HEK293 (cell line): ENCODE measurements at regions not wholly inside any gene's neighbourhood (a gene's known extent, or its start where the extent isn't known, plus 50 kb on each side); places are given as distances from the start of the nearest gene placed in this dataset.

Source experiments
- CTCF ChIA-PET: fragments of 350-600 bp; formaldehyde crosslinking; extraction: SDS; loops from one replicate; lab custom pipeline; 2021; ENCODE audit warnings: antibody characterized with exemption; lab: Yijun Ruan, JAX
- POLR2A ChIA-PET: fragments of 300-600 bp; formaldehyde crosslinking; extraction: SDS; loops from one replicate; lab custom pipeline; 2020; ENCODE audit warnings: antibody characterized with exemption, inconsistent platforms; lab: Yijun Ruan, JAX
- H3K27ac ChIP-seq: fragments of 200-500 bp; sonication (Bioruptor generic); 2 replicates; pipeline ENCODE4 v1.5.1; 2014; ENCODE audit warnings: low read depth, low read length, control low read depth, inconsistent platforms; ENCODE audit errors: extremely low read depth
- H3K36me3 ChIP-seq, 2 experiments: fragments of 200-500 bp in 1 of 2; sonication (Bioruptor generic) in 1 of 2; 1 replicate in 1 of 2; 2 replicates in 1 of 2; pipeline ENCODE4 v1.5.1; 2014 to 2017; ENCODE audit warnings: inconsistent platforms in 2 of 2, low read length in 2 of 2; ENCODE audit not compliant: control insufficient read depth in 2 of 2, insufficient read depth in 1 of 2
- H3K4me1 ChIP-seq: fragments of 200-500 bp; sonication (Bioruptor generic); 2 replicates; pipeline ENCODE4 v1.5.1; 2014; ENCODE audit warnings: mild to moderate bottlenecking, low read length, inconsistent platforms; ENCODE audit not compliant: control insufficient read depth, insufficient read depth
- H3K4me3 ChIP-seq: 2 replicates; pipeline ENCODE4 v1.5.1; 2011; ENCODE audit warnings: low read depth, mild to moderate bottlenecking, control low read depth, low read length, moderate library complexity
- H3K9me3 ChIP-seq: fragments of 200-500 bp; sonication (Bioruptor generic); 2 replicates; pipeline ENCODE4 v1.5.1; 2014; ENCODE audit warnings: low read depth, low read length, inconsistent platforms; ENCODE audit not compliant: control insufficient read depth, insufficient read depth
- KLF16 ChIP-seq: fragments of 450-650 bp; formaldehyde crosslinking; IDR thresholded peaks from 2 replicates; pipeline ENCODE4 v1.5.1; 2017; ENCODE audit warnings: missing biosample characterization, missing genetic modification characterization
- KLF17 ChIP-seq: fragments of 450-650 bp; formaldehyde crosslinking; IDR thresholded peaks from 2 replicates; pipeline ENCODE4 v1.5.1; 2016; ENCODE audit warnings: missing biosample characterization, missing genetic modification characterization
- PRDM2 ChIP-seq: fragments of 450-650 bp; formaldehyde crosslinking; IDR thresholded peaks from 2 replicates; pipeline ENCODE4 v1.5.1; 2016; ENCODE audit warnings: missing biosample characterization, missing genetic modification characterization, borderline replicate concordance
- RBAK ChIP-seq: fragments of 450-650 bp; formaldehyde crosslinking; IDR thresholded peaks from 2 replicates; pipeline ENCODE4 v1.5.1; 2016; ENCODE audit warnings: missing biosample characterization, missing genetic modification characterization
- SP7 ChIP-seq: fragments of 450-650 bp; formaldehyde crosslinking; IDR thresholded peaks from 2 replicates; pipeline ENCODE4 v1.5.1; 2016; ENCODE audit warnings: missing biosample characterization, missing genetic modification characterization
- YY2 ChIP-seq: fragments of 450-650 bp; formaldehyde crosslinking; IDR thresholded peaks from 2 replicates; pipeline ENCODE4 v1.5.1; 2016; ENCODE audit warnings: missing biosample characterization, missing genetic modification characterization
- ZFP37 ChIP-seq: fragments of 450-650 bp; formaldehyde crosslinking; IDR thresholded peaks from 2 replicates; pipeline ENCODE4 v1.5.1; 2016; ENCODE audit warnings: missing biosample characterization, missing genetic modification characterization
- ZIC2 ChIP-seq: fragments of 450-650 bp; formaldehyde crosslinking; IDR thresholded peaks from 2 replicates; pipeline ENCODE4 v1.5.1; 2016; ENCODE audit warnings: missing biosample characterization, missing genetic modification characterization
- ZNF274 ChIP-seq, 2 experiments: fragments of 200-500 bp in 1 of 2; fragments of 450-650 bp in 1 of 2; sonication (Bioruptor generic) in 1 of 2; formaldehyde crosslinking in 1 of 2; IDR thresholded peaks; 2 replicates each; pipeline versions ENCODE4 v1.5.1 to v1.6.1; 2014 to 2016; ENCODE audit warnings: borderline replicate concordance in 1 of 2, inconsistent platforms in 1 of 2, low read length in 1 of 2, missing biosample characterization in 1 of 2, missing genetic modification characterization in 1 of 2
- ZNF302 ChIP-seq: fragments of 450-650 bp; formaldehyde crosslinking; IDR thresholded peaks from 2 replicates; pipeline ENCODE4 v1.5.1; 2016; ENCODE audit warnings: missing biosample characterization, missing genetic modification characterization, low read depth
- ZNF391 ChIP-seq: fragments of 450-650 bp; formaldehyde crosslinking; IDR thresholded peaks from 2 replicates; pipeline ENCODE4 v1.5.1; 2016; ENCODE audit warnings: low read depth, missing biosample characterization, missing genetic modification characterization, borderline replicate concordance
- ZNF501 ChIP-seq: fragments of 450-650 bp; formaldehyde crosslinking; IDR thresholded peaks from 2 replicates; pipeline ENCODE4 v1.5.1; 2016; ENCODE audit warnings: missing biosample characterization, missing genetic modification characterization
- ZNF585B ChIP-seq: fragments of 450-650 bp; formaldehyde crosslinking; IDR thresholded peaks from 2 replicates; pipeline ENCODE4 v1.5.1; 2016; ENCODE audit warnings: missing biosample characterization, missing genetic modification characterization
- ZNF692 ChIP-seq: fragments of 450-650 bp; formaldehyde crosslinking; IDR thresholded peaks from 2 replicates; pipeline ENCODE4 v1.5.1; 2016; ENCODE audit warnings: missing biosample characterization, missing genetic modification characterization
- ZNF704 ChIP-seq: fragments of 450-650 bp; formaldehyde crosslinking; IDR thresholded peaks from 2 replicates; pipeline ENCODE4 v1.5.1; 2016; ENCODE audit warnings: missing biosample characterization, missing genetic modification characterization
- ZNF777 ChIP-seq: fragments of 450-650 bp; formaldehyde crosslinking; IDR thresholded peaks from 2 replicates; pipeline ENCODE4 v1.5.1; 2017; ENCODE audit warnings: missing biosample characterization, missing genetic modification characterization, borderline replicate concordance
- ZSCAN16 ChIP-seq: fragments of 450-650 bp; formaldehyde crosslinking; IDR thresholded peaks from 2 replicates; pipeline ENCODE4 v1.5.1; 2016; ENCODE audit warnings: missing biosample characterization, missing genetic modification characterization
- ZSCAN5A ChIP-seq: fragments of 450-650 bp; formaldehyde crosslinking; IDR thresholded peaks from 2 replicates; pipeline ENCODE4 v1.5.1; 2016; ENCODE audit warnings: missing biosample characterization, missing genetic modification characterization

- no peak overlapping the region for H3K27ac ChIP-seq
- CTCF ChIA-PET: no interaction called here
- TF ChIP-seq ZSCAN16 (tag by site-specific recombination) (no peak), ZNF302 (no peak), KLF16 (tag by site-specific recombination) (no peak), ZNF391 (no peak)
- no peak overlapping the region for H3K4me3 ChIP-seq
- H3K9me3 ChIP-seq: no peaks in the 10 kb centered on the region
- POLR2A ChIA-PET: no interaction called here
- H3K36me3 ChIP-seq: no peaks in the 10 kb centered on the region
- H3K4me1 ChIP-seq: no peaks in the 10 kb centered on the region
Measured at GRCh38 chr12:58032156-58032555, 90.8 kb downstream of the ATP23 start.

- ChIA-PET POLR2A (no interaction called here), CTCF (no interaction called here)
- Histone ChIP-seq H3K4me1 (no peaks in the 10 kb centered on the region), H3K9me3 (no peaks in the 10 kb centered on the region), H3K36me3 (no peaks in the 10 kb centered on the region), H3K27ac (no peak overlapping the region), H3K4me3 (no peak overlapping the region)
- TF ChIP-seq ZNF274 (IDR thresholded peaks at IDR 0.05; ENCODE audit: low read length): no peak
- no peak for TF ChIP-seq ZNF274 (tag by site-specific recombination; IDR thresholded peaks at IDR 0.05; ENCODE audit: borderline replicate concordance)
- TF ChIP-seq KLF16 (tag by site-specific recombination): no peak
- TF ChIP-seq ZSCAN5A (tag by site-specific recombination): no peak
- no peak for TF ChIP-seq SP7
- TF ChIP-seq ZNF391: no peak
- no peak for TF ChIP-seq ZNF704 (tag by site-specific recombination)
- TF ChIP-seq ZNF692 (tag by site-specific recombination): no peak
- TF ChIP-seq ZIC2 (tag by site-specific recombination): no peak
- no peak for TF ChIP-seq ZNF777 (tag by site-specific recombination)
- no peak for TF ChIP-seq ZNF501 (tag by site-specific recombination)
- TF ChIP-seq KLF17 (tag by site-specific recombination): no peak
- TF ChIP-seq PRDM2: no peak
- TF ChIP-seq ZFP37 (tag by site-specific recombination): no peak
- no peak for TF ChIP-seq RBAK (tag by site-specific recombination)
- no peak for TF ChIP-seq ZNF585B (tag by site-specific recombination)
- no peak for TF ChIP-seq YY2 (tag by site-specific recombination)
Measured at GRCh38 chr12:58033831-58034230, 92.5 kb downstream of the ATP23 start.
